Loucy (cell line): ENCODE measurements at regions not wholly inside any gene's neighbourhood (a gene's known extent, or its start where the extent isn't known, plus 50 kb on each side); places are given as distances from the start of the nearest gene placed in this dataset.

Source experiments
- H2AFZ ChIP-seq: fragments of 200-600 bp; sonication (generic); 2 replicates; pipeline ENCODE4 v1.6.0; 2016; ENCODE audit warnings: antibody characterized with exemption, mild to moderate bottlenecking, low read length, moderate library complexity
- H3F3A ChIP-seq: fragments of 200-600 bp; 2 replicates; pipeline ENCODE4 v1.6.0; 2016; ENCODE audit warnings: antibody characterized with exemption, low read depth, mild to moderate bottlenecking
- H3K27me3 ChIP-seq: fragments of 200-600 bp; sonication (generic); 2 replicates; pipeline ENCODE4 v1.6.1; 2014; ENCODE audit warnings: low read length, mild to moderate bottlenecking; ENCODE audit not compliant: insufficient read depth, poor library complexity, severe bottlenecking
- H3K36me3 ChIP-seq: fragments of 200-600 bp; sonication (generic); 2 replicates; pipeline ENCODE4 v1.6.1; 2016; ENCODE audit warnings: low read length; ENCODE audit not compliant: insufficient read depth
- H3K4me1 ChIP-seq: fragments of 200-600 bp; sonication (generic); 2 replicates; pipeline ENCODE4 v1.5.1; 2014; ENCODE audit warnings: low read length, mild to moderate bottlenecking; ENCODE audit not compliant: insufficient read depth, poor library complexity, severe bottlenecking
- H3K4me2 ChIP-seq: fragments of 200-600 bp; sonication (generic); 2 replicates; pipeline ENCODE4 v1.6.0; 2014; ENCODE audit warnings: antibody characterized with exemption, low read length, low read depth, mild to moderate bottlenecking; ENCODE audit not compliant: poor library complexity, severe bottlenecking
- H3K4me3 ChIP-seq: fragments of 200-600 bp; sonication (generic); 2 replicates; pipeline ENCODE4 v1.5.1; 2014; ENCODE audit warnings: low read length, mild to moderate bottlenecking, mixed read lengths; ENCODE audit not compliant: poor library complexity, severe bottlenecking
- H3K79me2 ChIP-seq: fragments of 200-600 bp; sonication (generic); 2 replicates; pipeline ENCODE4 v1.6.1; 2014; ENCODE audit warnings: low read length; ENCODE audit not compliant: insufficient read depth
- H3K9ac ChIP-seq: fragments of 200-600 bp; sonication (generic); 2 replicates; pipeline ENCODE4 v1.6.0; 2014; ENCODE audit warnings: mild to moderate bottlenecking, low read depth, low read length, moderate library complexity; ENCODE audit not compliant: poor library complexity, severe bottlenecking
- H3K9me2 ChIP-seq: fragments of 200-600 bp; sonication (generic); replicated peaks from 2 replicates; pipeline ENCODE4 v1.6.1; 2016; ENCODE audit warnings: low read depth, low read length, mixed read lengths
- H3K9me3 ChIP-seq: fragments of 200-600 bp; sonication (generic); 2 replicates; pipeline ENCODE4 v1.6.1; 2014; ENCODE audit warnings: mild to moderate bottlenecking, antibody characterized with exemption, low read length, low read depth; ENCODE audit not compliant: insufficient read depth
- H4K20me1 ChIP-seq: fragments of 200-600 bp; sonication (generic); 2 replicates; pipeline ENCODE4 v1.6.0; 2014; ENCODE audit warnings: antibody characterized with exemption, low read length, mild to moderate bottlenecking; ENCODE audit not compliant: insufficient read depth, poor library complexity, severe bottlenecking
- EZH2phosphoT487 ChIP-seq: fragments of 200-600 bp; IDR thresholded peaks from 2 replicates; pipeline ENCODE4 v1.6.1; 2018; ENCODE audit warnings: antibody characterized with exemption, mild to moderate bottlenecking, moderate library complexity, borderline replicate concordance
- TF ChIP-seq, protein P1 (sequence below): fragments of 200-600 bp; sonication (generic); conservative IDR thresholded peaks from 2 replicates; pipeline ENCODE4 v1.5.1; 2014; ENCODE audit warnings: mild to moderate bottlenecking, antibody characterized with exemption, low read length

GRCh38 chr11:97269527-97269926 is 879.7 kb downstream of the JRKL start:
- Histone ChIP-seq H3K79me2 (no peaks in the 10 kb centered on the region), H3K4me2 (no peak overlapping the region), H3K9me3 (no peaks in the 10 kb centered on the region; the same call in 1 of the 2 replicates), H3F3A (no peaks in the 10 kb centered on the region), H3K9me2 (no peaks in the 10 kb centered on the region), H3K4me1 (no peaks in the 10 kb centered on the region), H3K36me3 (no peaks in the 10 kb centered on the region), H3K27me3 (no peaks in the 10 kb centered on the region), H4K20me1 (no peaks in the 10 kb centered on the region), H2AFZ (no peak overlapping the region), H3K4me3 (no peak overlapping the region), H3K9ac (no peak overlapping the region)
- no peak for TF ChIP-seq EZH2phosphoT487
- TF ChIP-seq, protein P1, sequence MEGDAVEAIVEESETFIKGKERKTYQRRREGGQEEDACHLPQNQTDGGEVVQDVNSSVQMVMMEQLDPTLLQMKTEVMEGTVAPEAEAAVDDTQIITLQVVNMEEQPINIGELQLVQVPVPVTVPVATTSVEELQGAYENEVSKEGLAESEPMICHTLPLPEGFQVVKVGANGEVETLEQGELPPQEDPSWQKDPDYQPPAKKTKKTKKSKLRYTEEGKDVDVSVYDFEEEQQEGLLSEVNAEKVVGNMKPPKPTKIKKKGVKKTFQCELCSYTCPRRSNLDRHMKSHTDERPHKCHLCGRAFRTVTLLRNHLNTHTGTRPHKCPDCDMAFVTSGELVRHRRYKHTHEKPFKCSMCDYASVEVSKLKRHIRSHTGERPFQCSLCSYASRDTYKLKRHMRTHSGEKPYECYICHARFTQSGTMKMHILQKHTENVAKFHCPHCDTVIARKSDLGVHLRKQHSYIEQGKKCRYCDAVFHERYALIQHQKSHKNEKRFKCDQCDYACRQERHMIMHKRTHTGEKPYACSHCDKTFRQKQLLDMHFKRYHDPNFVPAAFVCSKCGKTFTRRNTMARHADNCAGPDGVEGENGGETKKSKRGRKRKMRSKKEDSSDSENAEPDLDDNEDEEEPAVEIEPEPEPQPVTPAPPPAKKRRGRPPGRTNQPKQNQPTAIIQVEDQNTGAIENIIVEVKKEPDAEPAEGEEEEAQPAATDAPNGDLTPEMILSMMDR: no peak; the same call in 1 of the 2 replicates

DNA sequence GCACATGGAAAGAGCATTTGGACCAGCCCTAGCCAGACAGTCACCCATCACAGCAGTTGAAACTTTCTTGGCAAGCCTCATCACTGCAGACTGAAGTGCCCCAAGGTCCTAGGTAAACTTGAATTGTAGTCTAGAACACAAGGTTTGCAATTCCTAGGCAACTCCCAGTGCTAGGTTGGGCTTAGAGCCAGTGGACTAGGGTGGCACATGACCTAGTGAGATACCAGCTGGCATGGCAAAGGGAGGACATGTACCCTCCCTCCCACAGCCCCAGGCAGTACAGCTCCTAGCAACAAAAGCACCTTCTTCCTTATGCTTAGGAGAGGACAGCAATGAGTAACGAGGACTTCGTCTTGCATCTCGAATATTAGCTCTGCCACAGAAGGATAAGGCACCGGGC is 889.5 kb downstream of the JRKL start:
- Histone ChIP-seq H3K9ac (no peak overlapping the region), H3K4me2 (no peak overlapping the region), H3K36me3 (no peaks in the 10 kb centered on the region), H3K27me3 (no peaks in the 10 kb centered on the region), H3K4me3 (no peak overlapping the region), H2AFZ (no peak overlapping the region), H3K4me1 (no peaks in the 10 kb centered on the region), H3K79me2 (no peaks in the 10 kb centered on the region), H4K20me1 (no peaks in the 10 kb centered on the region), H3K9me3 (0 out of 2 replicates have a peak, but pooled peaks cover 3% of the 10 kb centered on the region), H3F3A (no peaks in the 10 kb centered on the region), H3K9me2 (no peaks in the 10 kb centered on the region)
- TF ChIP-seq, protein P1: no peak
- TF ChIP-seq EZH2phosphoT487: no peak

GRCh38 chr11:97280347-97280746 is 890.5 kb downstream of the JRKL start:
- Histone ChIP-seq H3K4me3 (no peak overlapping the region), H3K4me2 (no peak overlapping the region), H3K79me2 (no peaks in the 10 kb centered on the region), H4K20me1 (no peaks in the 10 kb centered on the region), H3F3A (no peaks in the 10 kb centered on the region), H3K4me1 (no peaks in the 10 kb centered on the region), H3K9me3 (0 out of 2 replicates have a peak, but pooled peaks cover under 1% of the 10 kb centered on the region), H3K36me3 (no peaks in the 10 kb centered on the region), H3K9ac (no peak overlapping the region), H2AFZ (no peak overlapping the region), H3K9me2 (no peaks in the 10 kb centered on the region), H3K27me3 (no peaks in the 10 kb centered on the region)
- no peak for TF ChIP-seq EZH2phosphoT487
- TF ChIP-seq, protein P1: no peak
